ENCODE measurements at regions not wholly inside any gene's neighbourhood (a gene's known extent, or its start where the extent isn't known, plus 50 kb on each side); places are given as distances from the start of the nearest gene placed in this dataset.
"Not testable (repeated sequence)": the region's sequence is repeated elsewhere in the genome, so short reads cannot be mapped to it uniquely, and the experiment has no call there.

- no peak for DNase-seq
Measured at GRCh38 chr12:124471828-124472227, 95.6 kb downstream of the NCOR2 start.

GRCh38 chr12:124470806-124471205 lies 96.6 kb downstream of the NCOR2 start:
- no peak for DNase-seq

- DNase-seq, result no peak
Measured at GRCh38 chr12:124470139-124470538, 97.3 kb downstream of the NCOR2 start.

GRCh38 chr12:124469193-124469888 lies 98.1 kb downstream of the NCOR2 start:
- no peak for DNase-seq

- DNase-seq, result not testable (repeated sequence)
Measured at GRCh38 chr12:124467549-124467948, 99.9 kb downstream of the NCOR2 start.

- no peak for DNase-seq
Measured at GRCh38 chr12:124466216-124467128, 100.9 kb downstream of the NCOR2 start.

GRCh38 chr12:124465473-124465872 lies 101.9 kb downstream of the NCOR2 start:
- no peak for DNase-seq

- no peak for DNase-seq
Measured at GRCh38 chr12:124464830-124465229, 102.6 kb downstream of the NCOR2 start.

- no peak for DNase-seq
Measured at GRCh38 chr12:124464062-124464461, 103.3 kb downstream of the NCOR2 start.

GRCh38 chr12:124463341-124463921 lies 104.0 kb downstream of the NCOR2 start:
- DNase-seq, result peak; percentile 63

- no peak for DNase-seq
Measured at GRCh38 chr12:124462750-124463149, 104.7 kb downstream of the NCOR2 start.

- no peak for DNase-seq
Measured at GRCh38 chr12:124461851-124462623, 105.4 kb downstream of the NCOR2 start.

- no peak for DNase-seq
Measured at GRCh38 chr12:124461241-124461673, 106.2 kb downstream of the NCOR2 start.

- DNase-seq, result no peak
Measured at GRCh38 chr12:124460771-124461170, 106.6 kb downstream of the NCOR2 start.

- no peak for DNase-seq
Measured at GRCh38 chr12:124459852-124460645, 107.4 kb downstream of the NCOR2 start.

GRCh38 chr12:124458992-124459851 lies 108.2 kb downstream of the NCOR2 start:
- no peak for DNase-seq

GRCh38 chr12:124458220-124458991 lies 109.0 kb downstream of the NCOR2 start:
- no peak for DNase-seq

GRCh38 chr12:124457287-124458219 lies 109.9 kb downstream of the NCOR2 start:
- no peak for DNase-seq

GRCh38 chr12:124456652-124457152 lies 110.7 kb downstream of the NCOR2 start:
- no peak for DNase-seq

Data from NCI-H1092 (cell line).